NT2/D1 (cell line): ENCODE measurements at regions not wholly inside any gene's neighbourhood (a gene's known extent, or its start where the extent isn't known, plus 50 kb on each side); places are given as distances from the start of the nearest gene placed in this dataset.

Experiments
- SUZ12 ChIP-seq: IDR thresholded peaks from 2 replicates; pipeline ENCODE4 v1.6.1; 2011; ENCODE audit not compliant: insufficient read length, insufficient read depth; ENCODE audit errors: extremely low read depth
- YY1 ChIP-seq: IDR thresholded peaks from 2 replicates; pipeline ENCODE4 v1.6.1; 2011; ENCODE audit not compliant: insufficient read length, insufficient read depth
- ZNF274 ChIP-seq: IDR thresholded peaks from 2 replicates; pipeline ENCODE4 v1.6.1; 2011; ENCODE audit warnings: mild to moderate bottlenecking, low read depth, low read length

DNA sequence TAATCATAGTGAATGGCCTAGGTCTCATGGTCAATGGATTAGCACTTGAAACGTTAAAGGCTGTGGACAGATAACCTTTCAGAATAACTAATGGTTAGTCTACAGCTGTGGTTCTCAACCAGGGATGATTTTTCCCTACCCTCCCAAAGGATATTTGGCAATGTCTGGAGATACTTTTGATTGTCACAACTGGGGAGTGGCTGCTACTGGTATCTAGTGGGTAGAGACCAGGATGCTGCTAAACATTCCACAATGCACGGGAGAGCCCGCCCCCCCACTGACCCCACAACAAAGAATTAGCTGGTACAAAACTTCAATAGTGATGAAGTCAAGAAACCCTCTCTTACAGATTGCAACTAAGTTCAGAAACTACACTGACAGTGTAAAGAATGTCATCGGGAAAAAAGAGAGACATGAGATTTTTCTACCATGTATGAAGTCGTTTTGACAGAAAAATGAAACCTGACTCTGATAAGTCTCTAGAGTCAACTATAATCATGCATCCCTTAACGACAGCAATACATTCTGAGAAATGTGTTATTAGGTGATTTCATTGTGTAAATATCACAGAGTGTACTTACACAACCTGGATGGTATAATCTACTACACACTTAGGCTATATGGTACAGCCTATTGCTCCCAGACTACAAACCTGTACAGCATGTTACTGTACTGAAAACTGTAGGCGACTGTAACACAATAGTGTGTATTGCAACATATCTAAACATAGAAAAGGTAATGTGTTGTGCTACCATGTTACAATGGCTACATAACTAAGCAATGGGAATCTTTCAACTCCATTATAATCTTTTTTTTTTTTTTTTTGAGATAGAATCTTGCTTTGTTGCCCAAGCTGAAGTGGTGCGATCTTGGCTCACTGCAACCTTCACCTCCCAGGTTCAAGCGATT is 49.7 kb upstream of the PRDX6 start:
- TF ChIP-seq ZNF274: no peak
- TF ChIP-seq YY1: no peak
- TF ChIP-seq SUZ12: no peak
